GM12864 (cell line): ENCODE measurements at regions not wholly inside any gene's neighbourhood (a gene's known extent, or its start where the extent isn't known, plus 50 kb on each side); places are given as distances from the start of the nearest gene placed in this dataset.

ENCODE experiments used
- DNase-seq: peaks from one replicate; pipeline ENCODE4 v3.0.0-alpha.2; 2011; ENCODE audit warnings: low read depth
- H3K4me3 ChIP-seq: 2 replicates; pipeline ENCODE4 v1.5.1; 2011; ENCODE audit warnings: mild to moderate bottlenecking, low read depth, low read length, control low read depth
- CTCF ChIP-seq: IDR thresholded peaks from 2 replicates; pipeline ENCODE4 v1.5.1; 2011; ENCODE audit warnings: low read depth, mild to moderate bottlenecking, moderate library complexity, low read length, control low read depth, inconsistent platforms; ENCODE audit errors: missing control alignments

GRCh38 chr14:81729622-81730021 is 196.0 kb upstream of the SEL1L start:
- no peak for DNase-seq
- no peak for TF ChIP-seq CTCF
- H3K4me3 ChIP-seq, result no peak overlapping the region

- no peak for DNase-seq
- TF ChIP-seq CTCF, result no peak
- H3K4me3 ChIP-seq, result no peak overlapping the region
These were observed 204.3 kb upstream of the SEL1L start for GRCh38 chr14:81737938-81738337.

GRCh38 chr14:81738946-81739659 is 205.4 kb upstream of the SEL1L start:
- no peak for DNase-seq
- TF ChIP-seq CTCF, result no peak
- H3K4me3 ChIP-seq, result no peak overlapping the region

- TF ChIP-seq CTCF, result no peak
- DNase-seq, result no peak
- H3K4me3 ChIP-seq, result no peak overlapping the region
These were observed 210.0 kb upstream of the SEL1L start for GRCh38 chr14:81743605-81744004.

GRCh38 chr14:81751198-81751597 is 217.5 kb upstream of the SEL1L start:
- H3K4me3 ChIP-seq, result no peak overlapping the region
- DNase-seq, result no peak
- no peak for TF ChIP-seq CTCF

GRCh38 chr14:81759541-81759940 is 225.9 kb upstream of the SEL1L start:
- no peak overlapping the region for H3K4me3 ChIP-seq
- DNase-seq, result no peak
- TF ChIP-seq CTCF, result no peak

- no peak for DNase-seq
- H3K4me3 ChIP-seq, result no peak overlapping the region
- TF ChIP-seq CTCF, result no peak
These were observed 232.1 kb upstream of the SEL1L start for GRCh38 chr14:81765651-81766275.
